Mammary epithelial cell (primary cell): ENCODE measurements at regions not wholly inside any gene's neighbourhood (a gene's known extent, or its start where the extent isn't known, plus 50 kb on each side); places are given as distances from the start of the nearest gene placed in this dataset.

Experiments
- EZH2 ChIP-seq: IDR thresholded peaks from 2 replicates; pipeline ENCODE4 v1.6.1; 2012; ENCODE audit warnings: low read length, inconsistent platforms, borderline replicate concordance
- TF ChIP-seq, protein P1 (sequence below), 2 donors: IDR thresholded peaks in 1 of 2; conservative IDR thresholded peaks in 1 of 2; 2 replicates each; pipeline ENCODE4 v1.5.1; 2011 to 2012; ENCODE audit warnings: inconsistent platforms in 2 of 2, low read length in 2 of 2, mild to moderate bottlenecking in 2 of 2, control low read depth in 1 of 2, low read depth in 1 of 2; ENCODE audit not compliant: insufficient read depth in 1 of 2; ENCODE audit errors: extremely low read depth in 1 of 2

GRCh38 chr3:147989344-147989743, 580.2 kb downstream of the ZIC1 start:
- TF ChIP-seq, protein P1, sequence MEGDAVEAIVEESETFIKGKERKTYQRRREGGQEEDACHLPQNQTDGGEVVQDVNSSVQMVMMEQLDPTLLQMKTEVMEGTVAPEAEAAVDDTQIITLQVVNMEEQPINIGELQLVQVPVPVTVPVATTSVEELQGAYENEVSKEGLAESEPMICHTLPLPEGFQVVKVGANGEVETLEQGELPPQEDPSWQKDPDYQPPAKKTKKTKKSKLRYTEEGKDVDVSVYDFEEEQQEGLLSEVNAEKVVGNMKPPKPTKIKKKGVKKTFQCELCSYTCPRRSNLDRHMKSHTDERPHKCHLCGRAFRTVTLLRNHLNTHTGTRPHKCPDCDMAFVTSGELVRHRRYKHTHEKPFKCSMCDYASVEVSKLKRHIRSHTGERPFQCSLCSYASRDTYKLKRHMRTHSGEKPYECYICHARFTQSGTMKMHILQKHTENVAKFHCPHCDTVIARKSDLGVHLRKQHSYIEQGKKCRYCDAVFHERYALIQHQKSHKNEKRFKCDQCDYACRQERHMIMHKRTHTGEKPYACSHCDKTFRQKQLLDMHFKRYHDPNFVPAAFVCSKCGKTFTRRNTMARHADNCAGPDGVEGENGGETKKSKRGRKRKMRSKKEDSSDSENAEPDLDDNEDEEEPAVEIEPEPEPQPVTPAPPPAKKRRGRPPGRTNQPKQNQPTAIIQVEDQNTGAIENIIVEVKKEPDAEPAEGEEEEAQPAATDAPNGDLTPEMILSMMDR (conservative IDR thresholded peaks at IDR 0.05 in 1 of 2, IDR thresholded peaks at IDR 0.05 in 1 of 2; ENCODE audit: extremely low read depth in 1 of 2, insufficient read depth in 1 of 2, low read depth in 1 of 2, low read length in 2 of 2), result no peak
- no peak for TF ChIP-seq EZH2
